ENCODE measurements at regions not wholly inside any gene's neighbourhood (a gene's known extent, or its start where the extent isn't known, plus 50 kb on each side); places are given as distances from the start of the nearest gene placed in this dataset.
"Not testable (repeated sequence)": the region's sequence is repeated elsewhere in the genome, so short reads cannot be mapped to it uniquely, and the experiment has no call there.

DNA sequence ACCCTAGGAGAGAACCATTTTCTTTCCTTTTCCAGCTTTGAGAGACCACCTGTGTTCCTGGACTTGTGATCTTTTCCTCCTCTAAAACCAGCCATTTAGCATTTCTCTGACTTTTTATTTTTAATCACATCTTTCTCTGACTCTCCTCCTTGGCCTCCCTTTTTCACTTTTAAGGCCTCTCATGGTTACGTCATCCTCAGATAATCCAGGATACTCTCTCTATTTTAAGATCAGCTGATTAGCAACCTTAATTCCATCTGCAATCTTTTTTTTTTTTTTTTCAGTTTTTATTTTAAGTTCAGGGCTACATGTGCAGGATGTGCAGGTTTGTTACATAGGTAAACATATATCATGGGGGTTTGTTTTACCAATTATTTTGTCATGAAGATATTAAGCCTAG, 54.0 kb downstream of the RFPL4B start:
- DNase-seq, result no peak

- no peak for DNase-seq
These were observed 60.0 kb downstream of the RFPL4B start for GRCh38 chr6:112407101-112407590.

DNA sequence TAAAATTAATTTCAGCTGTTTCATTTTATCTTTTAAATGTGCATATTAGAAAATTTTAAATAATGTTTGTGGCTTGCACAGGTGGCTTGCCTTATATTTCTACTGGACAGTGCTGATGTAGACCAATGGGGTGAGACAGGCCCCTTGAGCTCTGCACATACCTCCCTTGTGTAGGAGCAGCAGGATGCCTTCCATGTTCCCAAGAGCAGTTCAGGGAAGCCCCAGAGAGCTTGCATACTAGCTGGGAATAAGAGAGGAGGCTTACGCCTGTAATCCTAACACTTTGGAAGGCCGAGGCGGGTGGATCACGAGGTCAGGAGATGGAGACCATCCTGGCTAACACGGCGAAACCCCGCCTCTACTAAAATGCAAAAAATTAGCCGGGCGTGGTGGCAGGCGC, 61.4 kb downstream of the RFPL4B start:
- DNase-seq, result no peak

DNA sequence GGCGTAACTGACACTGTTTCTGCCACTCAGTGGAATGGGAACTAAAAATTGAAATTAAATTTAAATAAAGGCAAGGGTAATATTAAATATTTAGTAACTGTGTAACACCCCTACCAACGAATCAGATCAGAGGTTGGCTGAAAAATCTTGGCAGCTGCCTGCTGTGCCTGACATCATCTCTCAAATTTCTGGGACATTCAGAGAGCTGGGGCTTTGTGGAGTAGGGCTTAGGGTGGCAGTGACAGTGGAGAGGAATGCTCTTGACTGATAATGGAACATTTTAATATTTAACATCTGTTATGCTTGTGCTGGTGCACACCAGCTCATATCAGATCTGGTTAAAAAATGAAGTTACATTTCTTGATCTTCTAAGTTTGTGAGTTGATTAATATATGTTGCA, 62.2 kb downstream of the RFPL4B start:
- no peak for DNase-seq

DNA sequence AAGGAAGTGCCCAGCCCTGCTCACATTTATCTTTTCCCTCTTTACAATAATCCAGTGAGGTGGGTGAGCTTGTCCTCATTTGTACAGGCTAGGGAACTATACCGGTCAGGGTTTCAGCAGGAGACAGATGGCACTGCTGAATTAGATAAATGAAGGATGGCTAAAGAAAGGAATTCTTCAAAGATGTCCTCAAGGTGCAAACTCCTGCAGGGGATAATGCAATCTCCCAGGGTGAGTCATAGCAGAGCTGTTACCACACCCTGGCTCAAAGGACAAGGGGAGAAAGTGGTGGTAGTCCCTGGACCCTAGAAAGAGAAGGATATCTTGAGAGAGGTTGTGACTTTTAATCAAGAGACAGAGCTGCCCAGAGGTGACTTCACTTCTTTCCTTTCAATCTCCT, 66.7 kb downstream of the RFPL4B start:
- DNase-seq, result no peak

DNA sequence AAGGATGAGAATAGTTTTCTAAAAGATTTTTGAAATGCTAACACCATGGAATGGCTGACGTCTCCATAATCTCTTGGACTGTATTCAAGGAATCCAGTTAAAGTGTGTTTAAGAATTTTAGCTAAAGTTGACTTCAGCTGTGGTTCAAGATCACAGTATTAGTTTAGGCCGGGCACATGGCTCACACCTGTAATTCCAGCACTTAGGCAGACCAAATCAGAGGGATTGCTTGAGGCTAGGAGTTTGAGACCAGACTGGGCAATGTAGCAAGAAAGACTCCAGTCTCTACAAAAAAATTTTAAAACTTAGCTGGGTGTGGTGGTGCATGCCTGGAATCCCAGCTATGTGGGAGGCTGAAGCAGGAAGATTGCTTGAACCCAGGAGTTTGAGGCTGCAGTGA, 68.2 kb downstream of the RFPL4B start:
- no peak for DNase-seq

GRCh38 chr6:112416866-112417265, 69.7 kb downstream of the RFPL4B start:
- peak; percentile 45 for DNase-seq

DNA sequence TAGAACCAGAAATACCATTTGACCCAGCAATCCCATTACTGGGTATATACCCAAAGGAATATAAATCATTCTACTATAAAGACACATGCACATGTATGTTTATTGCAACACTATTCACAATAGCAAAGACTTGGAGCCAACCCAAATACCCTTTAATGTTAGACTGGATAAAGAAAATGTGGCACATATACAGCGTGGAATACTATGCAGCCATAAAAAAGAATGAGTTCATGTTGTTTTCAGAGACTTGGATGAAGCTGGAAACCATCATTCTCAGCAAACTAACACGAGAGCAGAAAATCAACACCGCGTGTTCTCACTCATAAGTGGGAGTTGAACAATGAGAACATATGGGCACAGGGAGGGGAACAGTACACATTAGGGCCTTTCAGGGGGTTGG, 79.9 kb downstream of the RFPL4B start:
- not testable (repeated sequence) for DNase-seq

- DNase-seq, result no peak
These were observed 80.4 kb downstream of the RFPL4B start for GRCh38 chr6:112427499-112427898.

DNA sequence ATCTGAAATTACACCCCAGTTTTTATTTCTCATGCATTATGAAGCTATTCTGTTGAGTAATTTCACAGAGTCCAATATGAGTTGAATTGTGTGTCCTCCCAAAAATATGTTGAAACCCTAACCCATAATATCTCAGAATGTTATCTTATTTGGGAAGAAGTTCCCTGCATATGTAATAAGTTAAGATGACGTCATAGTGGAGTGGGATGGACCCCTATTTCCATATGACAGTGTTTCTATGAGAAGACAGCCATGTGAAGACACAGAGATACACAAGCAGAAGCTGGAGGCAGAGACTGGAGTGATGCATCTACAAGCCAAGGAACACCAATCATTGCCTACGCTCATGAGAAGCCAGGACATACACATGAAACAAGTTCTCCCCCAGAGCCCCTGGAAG, 81.3 kb downstream of the RFPL4B start:
- DNase-seq, result no peak

DNA sequence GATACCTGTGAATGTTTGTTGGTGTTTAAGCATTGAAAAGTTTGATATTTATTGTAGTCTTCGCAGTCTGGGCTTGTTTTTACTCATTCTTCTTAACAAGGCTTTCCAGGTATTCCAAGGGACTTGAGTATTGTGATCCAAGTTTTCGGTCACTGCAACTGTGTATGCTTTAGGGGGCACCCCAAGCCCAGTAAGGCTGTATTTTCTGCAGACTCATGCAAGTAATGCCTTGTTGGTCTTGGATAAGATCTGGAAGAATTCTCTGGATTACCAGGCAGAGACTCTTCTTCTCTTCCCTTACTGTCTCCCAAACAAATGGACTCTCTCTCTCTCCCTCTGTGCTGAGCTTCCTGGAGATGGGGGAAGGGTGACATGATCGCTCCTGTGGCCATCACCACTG, 82.1 kb downstream of the RFPL4B start:
- DNase-seq, result no peak

DNA sequence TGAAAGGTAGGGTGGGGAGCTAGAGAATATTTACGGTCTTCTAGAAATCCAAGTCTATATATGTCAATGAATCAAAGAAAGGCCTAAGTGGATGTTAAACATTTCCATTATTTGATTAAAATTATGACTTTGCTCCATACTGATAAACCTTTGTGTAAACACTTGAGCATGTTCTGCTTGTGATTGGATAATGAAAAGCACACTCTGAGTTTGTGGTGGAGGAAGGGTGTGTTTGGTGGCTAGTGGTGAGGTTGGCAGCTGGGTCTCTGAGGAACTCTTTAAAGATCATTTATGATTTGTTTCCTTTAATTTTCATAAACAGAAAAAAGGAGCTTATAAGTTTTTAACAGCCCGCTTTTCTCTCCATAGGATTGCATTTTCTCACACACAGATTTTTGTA, 84.7 kb downstream of the RFPL4B start:
- no peak for DNase-seq

- no peak for DNase-seq
These were observed 85.7 kb downstream of the RFPL4B start for GRCh38 chr6:112432853-112433252.

DNA sequence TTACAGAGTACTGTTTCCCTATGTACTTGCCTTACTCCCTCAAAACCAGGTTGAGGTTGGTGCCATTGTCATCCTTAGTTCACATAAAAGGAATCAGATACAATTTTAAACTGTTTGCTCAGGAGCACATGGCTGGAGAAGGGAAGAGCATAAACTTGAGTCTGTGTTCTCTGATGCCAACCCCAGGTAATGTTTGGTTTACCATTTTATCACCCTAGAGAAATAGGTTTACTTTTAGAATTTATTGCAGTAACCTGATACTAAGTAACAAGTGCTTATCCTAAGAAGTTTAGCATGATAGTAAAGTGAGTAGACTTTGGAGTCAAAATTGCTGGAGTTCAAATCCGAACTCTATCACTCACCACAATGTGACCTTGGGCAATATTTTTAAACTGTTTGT, 86.3 kb downstream of the RFPL4B start:
- no peak for DNase-seq

- no peak for DNase-seq
These were observed 87.8 kb downstream of the RFPL4B start for GRCh38 chr6:112434896-112435435.

- DNase-seq, result no peak
These were observed 89.9 kb downstream of the RFPL4B start for GRCh38 chr6:112437058-112437457.

- DNase-seq, result peak; percentile 33
These were observed 91.9 kb downstream of the RFPL4B start for GRCh38 chr6:112439010-112439409.

DNA sequence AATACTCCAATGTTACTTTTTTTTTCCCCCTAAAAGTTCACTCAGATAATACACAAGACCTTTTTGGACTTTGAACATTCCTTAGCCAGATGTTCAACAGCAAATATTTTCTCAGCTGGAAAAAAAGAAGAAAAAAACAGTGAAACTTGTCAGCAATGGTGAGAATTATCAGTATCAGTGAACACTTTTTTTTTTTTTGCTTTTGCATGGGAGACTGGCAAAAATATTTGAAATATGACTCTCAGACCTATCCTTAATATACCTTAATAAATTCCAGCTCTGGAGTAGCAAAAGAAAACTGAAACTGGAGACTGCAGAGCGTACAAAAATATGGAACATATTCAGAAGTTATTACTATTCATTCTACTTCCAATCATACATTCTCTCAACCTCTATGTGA, 92.3 kb downstream of the RFPL4B start:
- DNase-seq, result no peak

GRCh38 chr6:112441607-112442006, 94.5 kb downstream of the RFPL4B start:
- no peak for DNase-seq

GRCh38 chr6:112443179-112444065, 96.3 kb downstream of the RFPL4B start:
- DNase-seq, result peak; percentile 53

- DNase-seq, result not testable (repeated sequence)
These were observed 101.7 kb downstream of the RFPL4B start for GRCh38 chr6:112448786-112449185.

DNA sequence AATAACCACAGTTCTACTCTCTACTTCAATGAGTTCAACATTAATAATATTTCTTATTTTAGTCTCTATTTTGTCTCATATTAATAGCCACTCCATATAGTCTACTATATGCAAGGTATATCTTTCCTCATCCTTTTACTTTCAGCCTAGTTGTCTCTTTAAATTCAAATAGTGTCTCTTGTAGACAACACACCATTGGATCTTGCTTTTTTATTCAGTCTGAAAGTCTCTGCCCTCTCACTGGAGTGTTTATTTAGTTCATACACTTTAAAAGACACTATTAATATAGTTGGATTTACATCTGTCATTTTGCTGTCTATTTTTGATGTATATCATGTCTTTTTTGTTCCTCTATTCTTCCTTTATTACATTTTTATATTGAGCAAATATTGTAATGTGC, 103.5 kb downstream of the RFPL4B start:
- no peak for DNase-seq

DNA sequence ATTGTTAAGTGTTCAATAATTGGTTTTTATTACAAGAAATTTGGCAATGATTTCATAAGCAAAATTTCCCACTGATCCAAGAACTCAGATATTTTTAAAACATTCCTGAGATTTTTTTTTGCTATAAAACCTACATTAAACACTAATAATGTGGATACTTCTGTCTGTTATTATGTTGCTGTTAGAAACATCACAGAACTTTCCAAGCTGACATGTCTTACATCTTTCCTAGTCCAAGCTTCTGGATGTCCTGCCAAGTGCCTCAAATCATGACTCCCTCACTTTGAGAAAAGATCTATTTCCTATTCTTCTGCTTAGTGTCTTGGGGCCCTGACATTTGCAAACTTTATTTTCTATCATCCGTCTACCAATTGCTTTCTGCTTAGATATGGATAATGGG, 110.8 kb downstream of the RFPL4B start:
- no peak for DNase-seq

DNA sequence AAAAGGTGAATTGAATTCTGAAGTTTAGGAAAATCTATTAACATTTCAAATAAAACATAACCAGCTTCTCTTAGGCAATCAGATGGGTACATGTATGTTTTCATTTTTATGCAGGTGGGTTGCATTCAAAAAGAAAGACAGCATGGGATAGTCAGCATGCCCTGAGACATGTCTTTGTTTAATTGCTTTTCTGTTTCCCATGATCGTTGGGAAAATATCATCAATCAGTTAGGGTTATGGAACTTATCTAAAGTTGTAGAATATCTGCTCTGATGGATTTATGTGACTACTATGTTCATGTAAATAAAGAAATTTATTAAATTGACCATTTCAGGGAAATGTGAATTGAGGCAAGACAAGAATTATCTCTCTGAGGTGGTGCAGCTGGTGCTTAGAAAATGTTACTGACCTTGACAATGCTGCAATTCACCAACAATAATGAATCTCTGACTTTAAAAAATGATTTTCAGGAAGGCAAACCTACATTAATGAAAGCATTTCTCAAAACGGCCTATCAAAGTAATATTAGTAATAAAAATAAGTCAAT, 112.7 kb downstream of the RFPL4B start:
- no peak for DNase-seq
